HG03558 (cell line): ENCODE measurements at regions not wholly inside any gene's neighbourhood (a gene's known extent, or its start where the extent isn't known, plus 50 kb on each side); places are given as distances from the start of the nearest gene placed in this dataset.
"Not testable (repeated sequence)": the region's sequence is repeated elsewhere in the genome, so short reads cannot be mapped to it uniquely, and the experiment has no call there.

Experiments used
- ATAC-seq: cut with Tn5 transposase; IDR thresholded peaks from one replicate; pipeline ENCODE4 v1.9.1; 2021; ENCODE audit warnings: moderate number of reproducible peaks; ENCODE audit not compliant: unreplicated experiment; ENCODE audit errors: extremely low read depth

DNA sequence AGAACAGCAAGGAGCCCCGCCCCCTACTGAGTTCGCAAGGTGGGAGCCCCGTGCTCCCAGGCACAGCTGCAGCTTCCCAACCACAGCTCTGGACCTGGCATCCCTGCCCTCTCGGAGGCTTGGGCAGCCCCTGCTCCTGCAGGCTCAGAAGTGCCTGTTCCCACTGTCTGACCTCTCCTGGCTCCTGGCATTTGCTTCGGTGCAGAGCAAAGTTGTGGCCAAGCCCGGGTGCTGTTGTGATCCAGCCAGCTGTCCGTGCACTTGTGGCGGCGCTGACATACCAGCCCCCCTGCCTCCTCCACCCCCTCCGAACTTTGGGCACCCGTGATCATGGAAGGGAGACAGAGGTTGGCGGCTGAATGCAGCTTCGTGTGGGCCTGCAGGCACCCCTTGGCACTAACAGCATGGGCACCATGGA, 1386.8 kb downstream of the PCDH9 start:
- no peak for ATAC-seq

DNA sequence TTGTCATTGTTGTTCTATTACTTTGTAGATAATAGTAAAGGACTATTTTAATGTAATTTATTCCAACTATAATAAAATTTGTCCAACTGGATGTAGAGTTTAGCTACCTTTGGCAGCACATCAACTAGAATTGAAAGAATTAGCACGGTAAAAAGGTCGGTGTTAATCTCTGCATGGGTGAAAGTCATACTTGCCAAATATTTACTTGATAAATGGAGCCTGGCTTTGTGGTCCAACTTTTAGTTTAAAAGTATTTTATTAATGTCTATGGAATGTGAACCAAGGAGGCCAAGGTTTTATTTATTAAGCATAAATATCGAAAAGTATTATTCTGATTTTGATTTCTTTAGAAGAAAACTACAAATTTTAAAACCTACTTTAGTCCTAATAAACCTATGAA, 1389.0 kb downstream of the PCDH9 start:
- no peak for ATAC-seq

DNA sequence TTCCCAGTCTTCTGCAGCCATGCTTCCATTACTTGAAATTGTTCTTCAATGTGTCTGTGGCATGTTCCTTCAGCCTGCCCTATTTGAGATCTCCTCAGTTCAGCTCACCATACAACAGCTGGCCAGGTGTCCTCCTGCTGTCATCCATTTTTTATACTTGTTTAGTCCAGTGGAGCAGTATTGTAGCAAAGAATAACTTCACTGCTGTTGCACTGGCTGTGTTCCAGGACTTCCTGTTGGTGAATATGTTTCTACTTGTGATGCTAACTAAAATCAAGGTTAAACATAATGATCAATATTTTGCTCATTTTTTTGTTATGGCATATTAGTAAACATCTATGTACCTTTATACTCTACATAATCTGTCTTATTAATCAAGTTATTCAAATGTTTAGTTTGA, 1394.1 kb downstream of the PCDH9 start:
- no peak for ATAC-seq

DNA sequence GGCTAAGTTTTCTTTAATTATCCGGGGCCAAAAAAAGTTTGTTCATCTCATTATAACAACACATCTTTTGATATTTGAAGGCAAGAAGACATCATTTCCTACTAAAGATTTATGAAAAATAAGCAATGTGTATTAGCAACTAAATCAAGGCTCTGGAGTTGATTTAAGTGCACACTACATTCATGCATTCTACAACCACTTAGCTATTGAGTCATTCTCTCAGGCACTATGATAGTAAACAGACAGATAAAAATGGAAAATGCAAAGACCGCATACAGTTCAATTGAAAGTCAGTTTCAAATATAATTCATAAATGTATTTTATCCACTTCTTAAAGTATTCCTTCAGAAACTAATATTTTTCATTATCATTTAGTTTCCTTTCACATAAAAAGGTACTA, 1395.2 kb downstream of the PCDH9 start:
- no peak for ATAC-seq

DNA sequence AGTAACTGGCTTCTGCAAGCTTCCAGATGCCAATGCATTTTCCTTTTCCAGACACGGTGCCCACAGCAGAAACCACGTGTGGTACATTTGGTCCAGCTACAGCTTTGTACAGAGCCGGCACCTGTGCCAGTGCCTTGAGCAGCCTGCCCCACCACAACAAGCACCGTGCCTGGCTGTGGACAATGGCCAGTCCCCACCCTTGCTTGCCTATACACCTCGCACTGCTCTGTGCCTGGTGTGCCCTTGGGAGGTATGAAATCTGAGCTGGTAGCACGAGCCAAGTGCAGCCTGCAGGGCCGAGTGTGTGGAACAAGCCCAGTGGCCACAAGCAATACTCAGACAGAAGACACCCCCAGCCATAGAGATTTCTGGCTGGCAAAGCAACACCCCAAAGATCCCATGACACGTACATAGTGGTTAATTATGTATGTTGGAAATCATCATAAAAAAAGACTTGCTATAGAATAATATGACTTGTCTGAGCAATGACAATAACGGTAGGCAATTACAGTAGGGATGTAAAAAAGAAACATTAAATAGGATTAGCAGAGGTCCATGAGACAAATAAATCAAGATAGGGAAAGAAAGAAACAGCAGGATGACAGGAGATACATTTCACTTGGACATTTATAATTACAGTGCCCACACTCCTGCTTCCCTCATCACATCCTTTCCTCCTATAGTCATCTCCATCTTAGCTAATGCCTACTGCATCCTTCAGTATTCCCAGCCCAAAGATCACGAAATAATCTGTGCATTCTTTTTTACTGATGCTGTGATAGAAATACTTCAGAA, 1399.5 kb downstream of the PCDH9 start:
- ATAC-seq = no peak

DNA sequence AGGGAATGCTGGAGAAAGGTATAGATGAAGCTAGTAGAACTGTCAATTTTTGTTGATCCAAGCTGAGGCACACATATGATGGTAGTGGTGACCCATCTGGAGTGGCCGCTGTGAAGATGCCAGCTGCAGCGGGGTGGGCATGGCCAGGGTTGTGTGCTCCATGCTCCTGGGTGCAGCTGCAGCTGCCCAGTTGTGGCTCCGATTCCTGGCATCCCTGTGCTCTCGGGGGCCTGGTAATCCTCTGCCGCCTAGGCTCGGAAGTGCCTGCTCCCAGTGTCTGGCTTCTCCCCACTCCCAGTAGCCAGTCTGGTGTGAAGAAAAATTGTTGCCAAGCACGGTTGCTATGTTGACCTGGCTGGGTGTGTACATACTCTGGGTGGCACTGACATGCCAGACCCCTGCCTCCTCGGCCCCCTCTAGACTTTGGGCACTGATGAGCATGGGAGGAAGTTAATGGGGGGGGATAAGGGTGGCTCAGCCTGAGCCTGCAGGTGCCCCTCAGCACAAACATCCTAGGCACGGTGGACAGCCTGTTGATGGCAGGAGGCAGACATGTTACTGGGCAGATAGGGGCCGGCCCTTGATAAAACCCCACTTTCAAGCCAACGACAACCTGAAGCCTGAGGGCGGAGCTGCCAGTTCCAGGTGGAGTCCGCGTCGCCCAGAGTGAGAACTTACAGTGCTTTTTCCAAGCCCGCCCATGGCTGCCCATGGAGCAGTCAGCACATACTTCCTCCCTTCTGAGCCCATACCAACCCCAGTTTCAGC, 1400.7 kb downstream of the PCDH9 start:
- ATAC-seq = no peak

DNA sequence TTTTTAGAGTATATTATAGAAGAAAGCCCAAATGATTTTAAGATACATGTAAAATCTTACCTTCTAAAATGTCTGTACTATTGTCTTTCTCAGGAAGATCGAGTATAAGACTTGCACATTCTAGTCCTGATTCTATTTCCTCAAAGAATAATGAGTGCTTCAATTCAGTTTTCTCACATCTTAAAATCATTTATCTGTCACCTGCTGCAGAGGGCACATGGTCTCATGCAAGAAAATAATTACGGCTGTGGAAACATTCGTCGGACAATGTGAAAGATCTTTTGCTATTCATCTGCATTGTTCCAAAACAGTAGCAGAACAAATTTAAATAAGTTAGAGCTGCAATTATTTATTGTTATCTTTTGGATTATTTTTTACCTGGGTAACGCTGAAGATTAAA, 1403.5 kb downstream of the PCDH9 start:
- ATAC-seq = no peak

DNA sequence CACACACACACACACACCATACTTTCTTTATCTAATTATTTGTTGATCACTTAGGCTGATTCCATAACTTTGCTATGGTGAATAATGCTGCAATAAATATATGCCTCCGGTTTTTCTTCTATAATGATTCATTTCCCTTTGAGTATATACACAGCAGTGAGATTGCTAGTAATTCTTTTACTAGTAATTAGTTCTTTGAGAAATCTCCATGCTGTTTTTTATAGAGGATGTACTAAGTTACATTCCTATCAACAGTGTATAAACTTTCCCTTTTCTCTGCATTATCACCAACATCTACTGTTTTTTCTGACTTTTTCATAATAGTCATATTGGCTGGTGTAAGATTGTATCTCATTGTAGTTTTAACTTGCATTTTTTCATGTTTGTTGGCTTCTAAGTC, 1405.1 kb downstream of the PCDH9 start:
- no peak for ATAC-seq

GRCh38 chr13:65808061-65808460, 1422.1 kb downstream of the PCDH9 start:
- ATAC-seq = no peak

DNA sequence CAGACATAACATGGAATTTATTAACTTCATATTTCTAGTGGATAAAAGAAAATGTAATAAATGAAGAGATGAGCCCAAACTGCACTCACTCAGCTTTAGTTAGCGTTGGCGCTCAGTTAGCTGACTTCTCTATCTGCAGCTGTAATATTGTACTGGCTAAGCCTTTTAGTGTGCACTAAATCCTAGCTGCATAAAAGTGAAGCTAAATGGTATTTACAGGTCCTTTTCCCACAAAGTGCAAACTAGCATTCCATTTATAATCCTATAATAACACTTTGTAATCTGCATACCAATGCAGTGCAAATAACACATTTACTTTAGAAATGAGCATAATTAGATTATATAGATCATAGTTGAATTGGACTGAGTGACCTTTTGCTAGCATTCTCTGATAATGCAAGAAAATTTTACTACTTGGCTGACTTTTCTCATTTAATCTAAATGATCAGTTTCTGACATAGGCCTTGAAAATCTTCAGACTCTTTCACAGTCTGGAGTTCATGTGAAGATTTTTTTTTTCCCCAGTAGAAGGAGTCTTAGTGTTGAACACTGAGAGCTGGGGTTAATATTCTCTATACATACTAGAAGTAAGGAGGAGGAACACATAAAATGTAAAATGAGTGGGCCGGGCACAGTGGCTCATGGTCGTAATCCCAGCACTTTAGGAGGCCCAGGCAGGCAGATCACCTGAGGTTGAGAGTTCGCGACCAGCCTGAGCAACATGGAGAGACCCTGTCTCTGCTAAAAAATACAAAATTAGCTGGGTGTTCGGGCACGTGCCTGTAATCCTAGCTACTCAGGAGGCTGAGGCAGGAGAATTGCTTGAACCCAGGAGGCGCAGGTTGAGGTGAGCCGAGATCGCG, 1426.4 kb downstream of the PCDH9 start:
- no peak for ATAC-seq

GRCh38 chr13:65789815-65790214, 1440.3 kb downstream of the PCDH9 start:
- no peak for ATAC-seq

- ATAC-seq = no peak
These were observed 1443.1 kb downstream of the PCDH9 start for GRCh38 chr13:65787082-65787481.

GRCh38 chr13:65784088-65784816, 1445.9 kb downstream of the PCDH9 start:
- no peak for ATAC-seq

DNA sequence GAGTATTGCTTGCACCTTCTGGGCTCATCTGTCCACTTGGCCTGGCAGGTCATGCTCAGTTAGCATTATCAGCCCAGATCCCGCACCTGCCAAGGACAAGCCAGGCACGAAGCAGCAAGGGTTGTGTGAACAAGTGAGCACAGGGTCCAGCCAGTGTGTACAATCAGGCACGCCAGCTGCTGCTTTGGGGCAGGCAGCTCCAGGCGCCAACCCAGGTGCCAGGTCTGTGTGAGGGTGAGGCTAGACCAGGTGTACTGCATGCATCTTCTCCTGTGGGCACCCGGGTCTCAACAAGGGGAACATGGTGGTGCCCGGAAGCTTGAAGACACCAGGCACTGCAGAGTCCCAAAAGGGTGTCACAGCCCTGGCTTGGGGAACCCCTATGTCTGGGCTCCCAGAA, 1446.8 kb downstream of the PCDH9 start:
- ATAC-seq = no peak

DNA sequence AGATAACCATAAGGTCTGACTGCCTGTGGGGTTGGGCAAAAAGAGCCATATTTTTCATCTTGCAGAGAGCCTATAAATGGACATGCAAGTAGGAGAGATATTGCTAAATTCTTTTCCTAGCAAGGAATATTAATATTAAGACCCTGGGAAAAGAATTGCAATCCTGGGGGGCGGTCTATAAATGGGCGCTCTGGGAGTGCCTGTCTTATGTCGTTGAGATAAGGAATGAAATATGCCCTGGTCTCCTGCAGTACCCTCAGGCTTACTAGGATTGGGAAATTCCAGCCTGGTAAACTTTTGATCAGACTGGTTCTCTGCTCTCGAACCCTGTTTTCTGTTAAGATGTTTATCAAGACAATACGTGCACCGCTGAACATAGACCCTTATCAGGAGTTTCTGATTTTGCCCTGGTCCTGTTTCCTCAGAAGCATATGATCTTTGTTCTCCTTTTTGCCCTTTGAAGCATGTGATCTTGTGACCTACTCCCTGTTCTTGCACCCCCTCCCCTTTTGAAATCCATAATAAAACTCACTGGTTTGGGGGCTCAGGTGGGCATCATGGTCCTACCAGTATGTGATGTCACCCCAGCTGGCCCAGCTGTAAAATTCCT, 1458.3 kb downstream of the PCDH9 start:
- not testable (repeated sequence) for ATAC-seq

- ATAC-seq = no peak
These were observed 1461.6 kb downstream of the PCDH9 start for GRCh38 chr13:65768545-65768944.

GRCh38 chr13:65763811-65764210, 1466.3 kb downstream of the PCDH9 start:
- ATAC-seq = no peak

GRCh38 chr13:65762012-65762411, 1468.1 kb downstream of the PCDH9 start:
- no peak for ATAC-seq

GRCh38 chr13:65756071-65756671, 1474.0 kb downstream of the PCDH9 start:
- no peak for ATAC-seq
